LNCaP clone FGC (cell line): ENCODE measurements at regions not wholly inside any gene's neighbourhood (a gene's known extent, or its start where the extent isn't known, plus 50 kb on each side); places are given as distances from the start of the nearest gene placed in this dataset.

Experiments used
- DNase-seq: peaks from one replicate; pipeline ENCODE4 v3.0.0-alpha.2; 2011; ENCODE audit warnings: low read depth
- H3K4me3 ChIP-seq: 2 replicates; pipeline ENCODE4 v1.5.1; 2011; ENCODE audit warnings: mild to moderate bottlenecking, low read depth, low read length, control low read depth
- CTCF ChIP-seq: IDR thresholded peaks from 2 replicates; pipeline ENCODE4 v1.5.1; 2012; ENCODE audit warnings: mild to moderate bottlenecking; ENCODE audit not compliant: control insufficient read depth, insufficient read depth; ENCODE audit errors: extremely low read depth

- no peak for DNase-seq
- no peak for TF ChIP-seq CTCF
- no peak overlapping the region for H3K4me3 ChIP-seq
Measured at GRCh38 chr12:102535306-102535705, 54.9 kb upstream of the IGF1 start.

- TF ChIP-seq CTCF = no peak
- no peak overlapping the region for H3K4me3 ChIP-seq
- DNase-seq = no peak
Measured at GRCh38 chr12:102534899-102535298, 54.5 kb upstream of the IGF1 start.

- no peak for TF ChIP-seq CTCF
- H3K4me3 ChIP-seq = no peak overlapping the region
- no peak for DNase-seq
Measured at GRCh38 chr12:102533483-102534215, 53.3 kb upstream of the IGF1 start.
